SH-SY5Y (cell line): ENCODE measurements at regions not wholly inside any gene's neighbourhood (a gene's known extent, or its start where the extent isn't known, plus 50 kb on each side); places are given as distances from the start of the nearest gene placed in this dataset.

Experiments
- GATA2 ChIP-seq: IDR thresholded peaks from 2 replicates; pipeline ENCODE4 v1.6.1; 2011; ENCODE audit warnings: mild to moderate bottlenecking, low read depth, low read length
- GATA3 ChIP-seq: IDR thresholded peaks from 2 replicates; pipeline ENCODE4 v1.6.1; 2011; ENCODE audit warnings: low read depth, mild to moderate bottlenecking, low read length, moderate library complexity

GRCh38 chr6:110542311-110543024 is 66.1 kb upstream of the SLC22A16 start:
- TF ChIP-seq GATA2 (peak; percentile 19; the same call in 1 of the 2 replicates), GATA3 (no peak)
